ENCODE measurements at regions not wholly inside any gene's neighbourhood (a gene's known extent, or its start where the extent isn't known, plus 50 kb on each side); places are given as distances from the start of the nearest gene placed in this dataset.

GRCh38 chr2:9749546-9750223 lies 93.6 kb upstream of the TAF1B start:
- Histone ChIP-seq H3K36me3 (ENCODE audit: insufficient read depth, low read length) (no peaks in the 10 kb centered on the region), H3K27me3 (ENCODE audit: insufficient read depth, low read length) (peaks cover 17% of the 10 kb centered on the region), H3K4me1 (ENCODE audit: insufficient read depth, low read length) (peaks cover 18% of the 10 kb centered on the region), H3K9me3 (ENCODE audit: low read length) (no peaks in the 10 kb centered on the region), H2AFZ (ENCODE audit: low read depth, low read length) (no peak overlapping the region), H3K4me3 (ENCODE audit: low read length) (no peak overlapping the region)

- Histone ChIP-seq H3K36me3 (ENCODE audit: insufficient read depth, low read length) (no peaks in the 10 kb centered on the region), H2AFZ (ENCODE audit: low read depth, low read length) (no peak overlapping the region), H3K27me3 (ENCODE audit: insufficient read depth, low read length) (peaks cover 19% of the 10 kb centered on the region), H3K4me3 (ENCODE audit: low read length) (no peak overlapping the region), H3K4me1 (ENCODE audit: insufficient read depth, low read length) (peaks cover 18% of the 10 kb centered on the region), H3K9me3 (ENCODE audit: low read length) (no peaks in the 10 kb centered on the region)
Observed at GRCh38 chr2:9750224-9751215, 92.8 kb upstream of the TAF1B start.

- Histone ChIP-seq H2AFZ (ENCODE audit: low read depth, low read length) (no peak overlapping the region), H3K4me3 (ENCODE audit: low read length) (no peak overlapping the region), H3K4me1 (ENCODE audit: insufficient read depth, low read length) (peaks cover 18% of the 10 kb centered on the region), H3K27me3 (ENCODE audit: insufficient read depth, low read length) (peaks cover 24% of the 10 kb centered on the region), H3K36me3 (ENCODE audit: insufficient read depth, low read length) (no peaks in the 10 kb centered on the region), H3K9me3 (ENCODE audit: low read length) (no peaks in the 10 kb centered on the region)
Observed at GRCh38 chr2:9751831-9752230, 91.4 kb upstream of the TAF1B start.

- Histone ChIP-seq H3K27me3 (ENCODE audit: insufficient read depth, low read length) (peaks cover 27% of the 10 kb centered on the region), H3K4me3 (ENCODE audit: low read length) (no peak overlapping the region)
Observed at GRCh38 chr2:9752441-9753275, 90.6 kb upstream of the TAF1B start.

GRCh38 chr2:9753276-9753600 lies 90.0 kb upstream of the TAF1B start:
- Histone ChIP-seq H2AFZ (ENCODE audit: low read depth, low read length) (no peak overlapping the region), H3K36me3 (ENCODE audit: insufficient read depth, low read length) (no peaks in the 10 kb centered on the region), H3K4me1 (ENCODE audit: insufficient read depth, low read length) (peaks cover 31% of the 10 kb centered on the region), H3K4me3 (ENCODE audit: low read length) (no peak overlapping the region), H3K9me3 (ENCODE audit: low read length) (no peaks in the 10 kb centered on the region), H3K27me3 (ENCODE audit: insufficient read depth, low read length) (peaks cover 31% of the 10 kb centered on the region)

More at GRCh38 chr2:9752441-9753275, 90.6 kb upstream of the TAF1B start:
- H2AFZ ChIP-seq (ENCODE audit: low read depth, low read length) = no peak overlapping the region
- H3K36me3 ChIP-seq (ENCODE audit: insufficient read depth, low read length) = no peaks in the 10 kb centered on the region
- no peaks in the 10 kb centered on the region for H3K9me3 ChIP-seq (ENCODE audit: low read length)
- peaks cover 25% of the 10 kb centered on the region for H3K4me1 ChIP-seq (ENCODE audit: insufficient read depth, low read length)

- peaks cover 32% of the 10 kb centered on the region for H3K4me1 ChIP-seq (ENCODE audit: insufficient read depth, low read length)
- no peaks in the 10 kb centered on the region for H3K36me3 ChIP-seq (ENCODE audit: insufficient read depth, low read length)
- no peaks in the 10 kb centered on the region for H3K9me3 ChIP-seq (ENCODE audit: low read length)
- H3K4me3 ChIP-seq (ENCODE audit: low read length) = no peak overlapping the region
- H3K27me3 ChIP-seq (ENCODE audit: insufficient read depth, low read length) = peaks cover 36% of the 10 kb centered on the region
- H2AFZ ChIP-seq (ENCODE audit: low read depth, low read length) = peak overlapping the region; percentile 41
Observed at GRCh38 chr2:9753665-9754531, 89.4 kb upstream of the TAF1B start.

GRCh38 chr2:9754532-9754887 lies 88.8 kb upstream of the TAF1B start:
- H3K36me3 ChIP-seq (ENCODE audit: insufficient read depth, low read length) = no peaks in the 10 kb centered on the region
- H3K4me3 ChIP-seq (ENCODE audit: low read length) = no peak overlapping the region
- peaks cover 42% of the 10 kb centered on the region for H3K27me3 ChIP-seq (ENCODE audit: insufficient read depth, low read length)
- no peak overlapping the region for H2AFZ ChIP-seq (ENCODE audit: low read depth, low read length)
- no peaks in the 10 kb centered on the region for H3K9me3 ChIP-seq (ENCODE audit: low read length)
- H3K4me1 ChIP-seq (ENCODE audit: insufficient read depth, low read length) = peaks cover 32% of the 10 kb centered on the region

GRCh38 chr2:9755008-9755407 lies 88.3 kb upstream of the TAF1B start:
- Histone ChIP-seq H3K27me3 (ENCODE audit: insufficient read depth, low read length) (peaks cover 42% of the 10 kb centered on the region), H2AFZ (ENCODE audit: low read depth, low read length) (no peak overlapping the region), H3K4me1 (ENCODE audit: insufficient read depth, low read length) (peaks cover 32% of the 10 kb centered on the region), H3K36me3 (ENCODE audit: insufficient read depth, low read length) (no peaks in the 10 kb centered on the region), H3K9me3 (ENCODE audit: low read length) (no peaks in the 10 kb centered on the region), H3K4me3 (ENCODE audit: low read length) (no peak overlapping the region)

- H3K36me3 ChIP-seq (ENCODE audit: insufficient read depth, low read length) = no peaks in the 10 kb centered on the region
- no peak overlapping the region for H3K4me3 ChIP-seq (ENCODE audit: low read length)
- peaks cover 32% of the 10 kb centered on the region for H3K4me1 ChIP-seq (ENCODE audit: insufficient read depth, low read length)
- H2AFZ ChIP-seq (ENCODE audit: low read depth, low read length) = no peak overlapping the region
- peaks cover 42% of the 10 kb centered on the region for H3K27me3 ChIP-seq (ENCODE audit: insufficient read depth, low read length)
- H3K9me3 ChIP-seq (ENCODE audit: low read length) = no peaks in the 10 kb centered on the region
Observed at GRCh38 chr2:9755638-9756037, 87.6 kb upstream of the TAF1B start.

GRCh38 chr2:9756692-9757250 lies 86.5 kb upstream of the TAF1B start:
- peaks cover 32% of the 10 kb centered on the region for H3K4me1 ChIP-seq (ENCODE audit: insufficient read depth, low read length)
- H3K36me3 ChIP-seq (ENCODE audit: insufficient read depth, low read length) = no peaks in the 10 kb centered on the region
- no peak overlapping the region for H3K4me3 ChIP-seq (ENCODE audit: low read length)
- no peaks in the 10 kb centered on the region for H3K9me3 ChIP-seq (ENCODE audit: low read length)
- no peak overlapping the region for H2AFZ ChIP-seq (ENCODE audit: low read depth, low read length)
- H3K27me3 ChIP-seq (ENCODE audit: insufficient read depth, low read length) = peaks cover 48% of the 10 kb centered on the region

- Histone ChIP-seq H3K9me3 (ENCODE audit: low read length) (no peaks in the 10 kb centered on the region), H3K27me3 (ENCODE audit: insufficient read depth, low read length) (peaks cover 48% of the 10 kb centered on the region), H2AFZ (ENCODE audit: low read depth, low read length) (no peak overlapping the region), H3K36me3 (ENCODE audit: insufficient read depth, low read length) (no peaks in the 10 kb centered on the region), H3K4me3 (ENCODE audit: low read length) (peak overlapping the region; percentile 15), H3K4me1 (ENCODE audit: insufficient read depth, low read length) (peaks cover 32% of the 10 kb centered on the region)
Observed at GRCh38 chr2:9757501-9758264, 85.6 kb upstream of the TAF1B start.
